ENCODE measurements at regions not wholly inside any gene's neighbourhood (a gene's known extent, or its start where the extent isn't known, plus 50 kb on each side); places are given as distances from the start of the nearest gene placed in this dataset.

DNA sequence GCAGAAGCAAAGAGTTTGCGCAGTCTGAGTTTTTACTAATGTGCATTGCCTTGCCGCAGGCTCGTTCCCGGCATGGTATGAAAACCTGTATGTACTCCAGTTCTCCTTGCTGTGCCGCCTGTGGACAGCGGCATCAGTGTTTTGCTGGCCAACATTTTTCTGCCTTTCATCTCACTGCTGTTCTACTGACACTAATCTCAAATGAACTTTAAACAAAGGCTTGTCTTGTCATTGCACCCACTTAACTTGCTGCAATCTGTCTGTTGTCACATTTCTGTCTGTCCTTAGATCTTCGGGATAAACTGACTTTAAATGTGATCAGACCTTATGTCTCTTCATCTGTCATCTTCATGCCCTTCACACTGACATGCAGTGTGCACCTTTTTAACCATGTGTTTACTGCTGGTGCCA, 71.7 kb upstream of the ZNRF2 start:
- peak; percentile 52 for DNase-seq (ENCODE audit: low spot score)

DNA sequence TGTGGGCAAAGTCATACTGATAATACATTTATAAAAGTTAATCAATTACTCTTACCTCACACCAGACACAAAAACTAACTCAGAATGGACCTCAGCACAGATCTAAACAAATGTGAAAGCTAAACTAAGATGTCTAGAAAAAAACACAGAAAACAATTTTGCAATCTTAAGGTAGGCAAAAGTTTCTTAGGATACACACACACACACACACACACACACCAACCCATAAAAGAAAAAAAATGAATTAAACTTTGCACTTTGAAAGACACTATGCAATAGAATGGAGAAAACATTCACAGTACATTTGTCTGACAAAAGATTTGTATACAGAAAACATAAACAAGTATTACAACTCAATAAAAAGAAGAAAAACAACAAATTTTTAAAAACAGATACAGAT, 70.8 kb upstream of the ZNRF2 start:
- no peak for DNase-seq (ENCODE audit: low spot score)

- no peak for DNase-seq (ENCODE audit: low spot score)
Observed at GRCh38 chr7:30214651-30215137, 69.7 kb upstream of the ZNRF2 start.

- DNase-seq (ENCODE audit: low spot score): no peak
Observed at GRCh38 chr7:30221764-30222163, 62.6 kb upstream of the ZNRF2 start.

GRCh38 chr7:30222515-30223215, 61.7 kb upstream of the ZNRF2 start:
- no peak for DNase-seq (ENCODE audit: low spot score)

GRCh38 chr7:30223896-30224295, 60.5 kb upstream of the ZNRF2 start:
- DNase-seq (ENCODE audit: low spot score): no peak

GRCh38 chr7:30224511-30225062, 59.8 kb upstream of the ZNRF2 start:
- DNase-seq (ENCODE audit: low spot score): no peak

- no peak for DNase-seq (ENCODE audit: low spot score)
Observed at GRCh38 chr7:30225863-30226613, 58.4 kb upstream of the ZNRF2 start.

DNA sequence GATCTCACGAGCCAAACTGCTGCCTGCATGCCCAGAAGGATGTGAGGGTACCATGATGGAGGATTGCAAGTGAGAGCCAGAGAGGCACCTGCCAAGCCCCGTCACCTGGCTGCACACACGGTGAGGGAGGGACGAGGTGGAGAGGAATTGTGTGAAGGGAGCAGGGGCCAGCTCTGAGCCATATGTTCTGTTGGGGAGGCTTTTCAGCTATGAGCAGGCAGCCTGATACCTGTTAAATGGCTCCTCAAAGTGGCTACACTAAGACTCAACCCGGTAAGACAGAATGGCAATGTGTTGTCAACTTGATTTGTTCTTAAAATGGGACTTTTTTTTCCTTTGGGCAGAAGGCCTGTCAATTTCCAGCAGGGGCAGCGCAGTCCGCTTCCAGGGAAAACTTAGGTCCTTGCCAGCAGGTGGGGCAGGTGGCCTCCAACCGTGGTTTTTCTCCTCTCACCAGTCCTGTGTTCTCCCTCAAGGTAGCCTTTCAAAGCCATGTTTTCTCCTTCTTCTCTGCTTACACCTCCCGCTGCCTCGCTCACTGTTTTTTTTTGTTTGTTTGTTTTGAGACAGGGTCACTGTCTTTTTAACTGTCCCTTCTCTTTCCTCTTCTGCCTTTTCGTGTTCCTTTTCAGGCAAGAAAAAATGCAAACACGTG, 57.7 kb upstream of the ZNRF2 start:
- DNase-seq (ENCODE audit: low spot score): peak; percentile 58

DNA sequence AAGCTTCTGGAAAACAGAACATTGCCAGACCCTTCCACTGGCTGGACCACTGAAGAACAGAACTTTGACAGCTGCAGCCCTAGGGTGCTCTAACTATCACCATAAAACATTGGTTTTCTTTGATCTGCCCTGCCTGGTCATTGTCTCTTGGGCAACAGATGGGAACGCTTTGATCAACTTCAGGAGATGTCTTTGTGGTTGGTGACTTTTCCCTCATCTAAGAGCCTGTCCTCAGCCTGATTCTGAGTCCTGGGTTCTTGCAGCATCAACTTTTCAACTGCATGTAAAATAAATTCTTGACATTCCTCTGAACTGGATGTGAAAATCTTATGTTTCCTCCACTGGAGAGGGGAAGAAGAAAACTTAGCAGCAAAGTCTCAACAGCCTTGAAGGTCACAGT, 53.1 kb upstream of the ZNRF2 start:
- no peak for DNase-seq (ENCODE audit: low spot score)

DNA sequence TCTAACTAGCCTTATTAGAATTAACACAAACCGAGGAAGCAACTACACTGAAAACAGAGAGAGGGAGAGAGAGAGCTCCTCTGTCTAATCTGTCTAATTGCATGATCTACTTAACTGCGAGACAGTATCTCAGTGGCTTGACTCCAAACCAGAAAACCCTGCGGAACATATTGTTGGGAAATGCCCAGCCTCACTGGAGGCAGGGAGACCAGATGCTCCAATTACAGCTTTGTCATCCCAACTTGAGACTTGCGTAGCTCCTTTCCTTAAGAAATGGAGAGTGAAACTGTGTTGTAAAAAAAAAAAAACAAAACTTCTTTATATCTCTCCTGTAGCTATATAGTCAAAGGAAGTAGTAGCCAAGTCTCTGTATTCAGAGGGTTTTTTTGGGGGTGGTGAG, 52.0 kb upstream of the ZNRF2 start:
- DNase-seq (ENCODE audit: low spot score): no peak
